ENCODE measurements at regions not wholly inside any gene's neighbourhood (a gene's known extent, or its start where the extent isn't known, plus 50 kb on each side); places are given as distances from the start of the nearest gene placed in this dataset.

DNA sequence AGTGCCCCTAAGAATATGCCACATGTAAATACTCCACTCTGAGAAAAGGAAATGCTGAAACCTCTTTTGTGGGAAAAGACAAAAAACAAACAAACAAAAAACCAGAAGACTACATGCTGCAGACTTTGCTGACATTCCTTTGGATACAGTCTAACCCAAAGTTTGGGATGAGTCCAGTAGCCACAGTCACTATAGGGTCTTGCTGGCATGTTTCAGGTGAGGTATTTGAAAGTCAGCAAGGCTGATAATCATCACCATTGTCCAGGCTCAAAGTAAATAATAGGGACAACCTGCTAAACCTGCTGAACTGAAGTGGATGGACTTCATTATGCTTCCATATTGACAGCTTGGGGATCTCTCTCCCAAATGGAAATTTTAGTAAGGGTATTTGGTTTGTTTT lies 1087.0 kb upstream of the LRRTM3 start:
- H3K27ac ChIP-seq: no peak overlapping the region
- TF ChIP-seq, protein P1, sequence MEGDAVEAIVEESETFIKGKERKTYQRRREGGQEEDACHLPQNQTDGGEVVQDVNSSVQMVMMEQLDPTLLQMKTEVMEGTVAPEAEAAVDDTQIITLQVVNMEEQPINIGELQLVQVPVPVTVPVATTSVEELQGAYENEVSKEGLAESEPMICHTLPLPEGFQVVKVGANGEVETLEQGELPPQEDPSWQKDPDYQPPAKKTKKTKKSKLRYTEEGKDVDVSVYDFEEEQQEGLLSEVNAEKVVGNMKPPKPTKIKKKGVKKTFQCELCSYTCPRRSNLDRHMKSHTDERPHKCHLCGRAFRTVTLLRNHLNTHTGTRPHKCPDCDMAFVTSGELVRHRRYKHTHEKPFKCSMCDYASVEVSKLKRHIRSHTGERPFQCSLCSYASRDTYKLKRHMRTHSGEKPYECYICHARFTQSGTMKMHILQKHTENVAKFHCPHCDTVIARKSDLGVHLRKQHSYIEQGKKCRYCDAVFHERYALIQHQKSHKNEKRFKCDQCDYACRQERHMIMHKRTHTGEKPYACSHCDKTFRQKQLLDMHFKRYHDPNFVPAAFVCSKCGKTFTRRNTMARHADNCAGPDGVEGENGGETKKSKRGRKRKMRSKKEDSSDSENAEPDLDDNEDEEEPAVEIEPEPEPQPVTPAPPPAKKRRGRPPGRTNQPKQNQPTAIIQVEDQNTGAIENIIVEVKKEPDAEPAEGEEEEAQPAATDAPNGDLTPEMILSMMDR (conservative IDR thresholded peaks at IDR 0.05): no peak

DNA sequence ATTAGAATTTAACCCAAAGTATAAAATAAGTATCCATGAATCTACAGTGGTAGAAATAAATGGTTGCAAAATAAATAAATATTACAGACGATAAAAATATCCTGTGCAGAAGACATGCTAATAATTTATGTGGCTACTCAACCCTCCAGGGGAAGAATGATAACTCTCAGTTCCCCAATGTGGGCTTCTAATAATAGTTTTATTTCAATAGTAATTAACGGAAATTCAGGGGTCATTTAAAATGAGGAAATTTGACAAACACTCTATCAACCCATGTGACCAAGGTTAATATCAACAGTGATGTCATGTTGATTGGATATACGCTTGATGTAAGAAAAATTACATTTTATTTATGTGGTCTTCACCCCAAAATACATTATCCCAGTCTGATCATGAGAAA lies 1082.6 kb upstream of the LRRTM3 start:
- no peak overlapping the region for H3K27ac ChIP-seq
- TF ChIP-seq, protein P1 (conservative IDR thresholded peaks at IDR 0.05): no peak

DNA sequence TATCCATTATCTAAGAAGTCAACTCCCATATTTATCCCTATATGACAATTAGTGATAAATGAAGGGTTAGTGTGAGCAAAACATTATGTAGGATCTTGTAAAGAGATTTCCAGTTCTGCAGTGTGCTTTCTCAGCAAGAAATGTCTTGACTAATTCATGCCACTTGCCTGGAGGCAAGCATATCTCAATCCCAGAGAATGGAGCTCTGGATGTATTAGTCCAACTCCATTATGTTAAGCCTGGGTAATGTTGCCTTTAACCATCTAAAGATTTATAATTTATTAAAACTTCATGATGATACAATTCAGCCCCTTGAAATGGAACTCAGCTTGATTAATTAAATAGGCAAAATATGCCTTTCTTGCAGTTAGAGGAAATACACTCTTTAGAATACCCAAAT lies 1079.9 kb upstream of the LRRTM3 start:
- no peak overlapping the region for H3K27ac ChIP-seq
- TF ChIP-seq, protein P1 (conservative IDR thresholded peaks at IDR 0.05): no peak

DNA sequence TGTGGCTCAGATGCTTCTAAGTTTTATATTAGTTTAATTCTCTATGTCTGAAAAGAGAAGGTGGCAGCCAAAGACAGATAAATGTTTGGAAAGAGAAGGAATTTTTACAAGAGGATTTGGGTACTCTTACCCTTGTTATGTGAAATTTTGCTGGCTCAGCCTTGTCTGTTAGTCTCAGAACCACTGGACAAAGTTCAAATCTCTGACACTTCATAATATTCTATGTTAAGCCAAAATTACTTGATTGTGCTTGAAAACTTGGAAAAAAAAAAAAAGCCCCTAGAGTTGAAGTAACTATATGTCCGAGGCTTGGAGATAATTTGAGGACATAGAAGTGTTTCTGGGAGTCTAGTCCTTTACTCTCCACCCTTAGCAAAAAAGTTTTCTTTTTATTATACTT lies 1079.3 kb upstream of the LRRTM3 start:
- no peak overlapping the region for H3K27ac ChIP-seq
- TF ChIP-seq, protein P1 (conservative IDR thresholded peaks at IDR 0.05): no peak

DNA sequence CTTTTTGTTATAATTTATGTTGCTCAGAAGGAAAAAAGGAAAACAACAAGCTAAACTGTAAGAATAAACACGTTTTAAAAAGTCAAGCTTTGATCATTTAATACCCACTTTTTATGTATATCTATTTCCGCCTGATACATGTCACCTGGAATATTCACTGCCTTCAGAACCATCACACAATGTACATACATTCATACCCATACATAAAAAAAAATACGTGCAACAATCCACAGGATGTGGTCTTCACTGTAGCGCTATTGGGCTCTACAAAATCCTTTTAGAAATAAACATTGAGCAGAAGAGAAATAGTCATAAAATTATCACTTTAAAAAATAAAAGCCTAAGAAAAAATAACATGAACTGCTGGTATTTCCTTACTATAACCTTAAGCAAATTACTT lies 1078.9 kb upstream of the LRRTM3 start:
- TF ChIP-seq, protein P1 (conservative IDR thresholded peaks at IDR 0.05): no peak

DNA sequence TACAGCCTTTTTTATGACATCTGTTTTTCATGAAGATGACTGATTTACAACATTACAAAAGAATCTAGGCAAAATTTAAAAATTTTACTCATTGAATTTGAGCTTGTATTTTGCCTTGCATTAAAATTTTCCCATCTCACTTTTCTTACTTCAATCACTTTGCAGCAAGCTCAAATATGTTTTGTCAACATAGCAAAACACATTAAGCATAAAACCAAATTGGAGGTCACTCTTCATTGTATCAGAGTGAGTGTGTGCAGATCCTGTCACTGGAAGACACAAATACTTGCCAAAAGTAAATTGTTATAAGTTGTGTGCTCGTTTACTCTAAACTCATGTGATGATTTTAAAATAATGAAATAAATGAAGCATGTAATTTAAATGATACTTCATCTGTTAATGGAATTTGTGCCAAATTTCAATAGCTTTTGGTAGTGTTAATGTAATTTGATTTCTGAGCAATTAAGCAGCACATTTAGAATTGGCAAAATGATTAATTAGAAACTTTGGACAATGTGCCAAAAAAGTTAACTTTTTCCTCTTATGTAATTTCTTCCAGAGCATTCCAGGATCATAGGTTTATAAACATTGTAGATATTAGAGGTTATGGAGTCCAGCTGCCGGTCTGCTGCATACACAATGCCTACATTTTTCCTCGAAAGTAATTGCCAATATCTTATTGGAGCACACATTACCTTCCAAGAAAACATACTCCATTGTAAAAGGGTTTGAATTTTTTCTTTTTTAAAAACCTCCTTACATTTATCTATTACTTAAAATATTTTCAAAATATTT lies 1078.2 kb upstream of the LRRTM3 start:
- no peak overlapping the region for H3K27ac ChIP-seq
- TF ChIP-seq, protein P1 (conservative IDR thresholded peaks at IDR 0.05): no peak

More for the DNA sequence above, 1078.9 kb upstream of the LRRTM3 start:
- no peak overlapping the region for H3K27ac ChIP-seq

DNA sequence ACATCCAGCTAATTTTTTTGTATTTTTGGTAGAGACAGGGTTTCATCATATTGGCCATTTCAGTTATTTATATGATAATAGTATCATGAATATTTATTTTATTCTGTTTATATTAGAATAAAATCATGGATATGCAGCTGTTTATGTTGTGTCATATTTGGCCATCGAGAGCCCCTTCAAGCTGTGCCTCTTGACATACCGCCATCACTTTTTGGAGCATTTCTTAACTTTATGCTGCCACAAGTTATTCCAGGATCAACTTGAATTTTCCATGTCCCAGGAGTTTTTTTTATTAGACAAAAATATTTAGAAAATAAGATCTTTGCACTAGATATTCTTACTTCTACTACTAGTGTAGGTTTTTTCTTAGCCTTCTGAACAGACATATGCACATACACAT lies 1067.0 kb upstream of the LRRTM3 start:
- H3K27ac ChIP-seq: no peak overlapping the region

More for the DNA sequence above, 1067.0 kb upstream of the LRRTM3 start:
- TF ChIP-seq, protein P1 (conservative IDR thresholded peaks at IDR 0.05): no peak
